ENCODE measurements at regions not wholly inside any gene's neighbourhood (a gene's known extent, or its start where the extent isn't known, plus 50 kb on each side); places are given as distances from the start of the nearest gene placed in this dataset.
"Not testable (repeated sequence)": the region's sequence is repeated elsewhere in the genome, so short reads cannot be mapped to it uniquely, and the experiment has no call there.

- DNase-seq, result no peak
- WGBS, 5 donors, result 46 to 65% (median 60%) methylated on average over 3 of the region's 3 CpGs
- Histone ChIP-seq H3K9me3 (no peaks in the 10 kb centered on the region), H3K36me3 (no peaks in the 10 kb centered on the region), H3K27ac (no peak overlapping the region), H3K4me3 (no peak overlapping the region), H3K27me3 (no peaks in the 10 kb centered on the region), H3K4me1 (no peaks in the 10 kb centered on the region)
- no peak for TF ChIP-seq POLR2AphosphoS5 (IDR thresholded peaks at IDR 0.05)
- no peak for TF ChIP-seq CTCF (IDR thresholded peaks at IDR 0.05)
- no peak for TF ChIP-seq EP300 (IDR thresholded peaks at IDR 0.05)
- no peak for TF ChIP-seq POLR2A (IDR thresholded peaks at IDR 0.05)
- intact Hi-C loops (cut with DNase I; ENCODE audit: low total_unique reads), result no loop called here
Measured at GRCh38 chr16:48955837-48956236, 325.8 kb downstream of the CBLN1 start.

GRCh38 chr16:48951621-48952125 is 330.0 kb downstream of the CBLN1 start:
- H3K4me1 ChIP-seq; DNase-seq; H3K27me3 ChIP-seq; H3K4me3 ChIP-seq; intact Hi-C loops (cut with DNase I; ENCODE audit: low total_unique reads); H3K27ac ChIP-seq; H3K36me3 ChIP-seq; H3K9me3 ChIP-seq: not testable (repeated sequence)
- WGBS, 5 donors, result 91 to 96% (median 94%) methylated on average over 11 to 29 of the region's 41 CpGs

- no peak for DNase-seq
- Histone ChIP-seq H3K27me3 (no peaks in the 10 kb centered on the region), H3K27ac (no peak overlapping the region), H3K36me3 (no peaks in the 10 kb centered on the region), H3K4me1 (no peaks in the 10 kb centered on the region), H3K4me3 (no peak overlapping the region), H3K9me3 (no peaks in the 10 kb centered on the region)
- intact Hi-C loops (cut with DNase I; ENCODE audit: low total_unique reads), result no loop called here
- WGBS, 5 donors, result 72 to 87% (median 81%) methylated on average over 2 of the region's 2 CpGs
- TF ChIP-seq POLR2AphosphoS5 (IDR thresholded peaks at IDR 0.05) (no peak), POLR2A (IDR thresholded peaks at IDR 0.05) (no peak), CTCF (IDR thresholded peaks at IDR 0.05) (no peak), EP300 (IDR thresholded peaks at IDR 0.05) (no peak)
Measured at GRCh38 chr16:48950184-48950583, 331.5 kb downstream of the CBLN1 start.

GRCh38 chr16:48949636-48950035 is 332.0 kb downstream of the CBLN1 start:
- intact Hi-C loops (cut with DNase I; ENCODE audit: low total_unique reads), result no loop called here
- Histone ChIP-seq H3K9me3 (no peaks in the 10 kb centered on the region), H3K4me1 (no peaks in the 10 kb centered on the region), H3K27ac (no peak overlapping the region), H3K4me3 (no peak overlapping the region), H3K27me3 (no peaks in the 10 kb centered on the region), H3K36me3 (no peaks in the 10 kb centered on the region)
- TF ChIP-seq POLR2A (IDR thresholded peaks at IDR 0.05), result no peak
- TF ChIP-seq EP300 (IDR thresholded peaks at IDR 0.05), result no peak
- no peak for TF ChIP-seq POLR2AphosphoS5 (IDR thresholded peaks at IDR 0.05)
- TF ChIP-seq CTCF (IDR thresholded peaks at IDR 0.05), result no peak
- no peak for DNase-seq
- WGBS, 5 donors, result 75 to 87% (median 81%) methylated on average over 2 of the region's 2 CpGs

GRCh38 chr16:48948911-48949310 is 332.7 kb downstream of the CBLN1 start:
- intact Hi-C loops (cut with DNase I; ENCODE audit: low total_unique reads), result no loop called here
- no peak for DNase-seq
- TF ChIP-seq CTCF (IDR thresholded peaks at IDR 0.05), result no peak
- no peak for TF ChIP-seq EP300 (IDR thresholded peaks at IDR 0.05)
- no peak for TF ChIP-seq POLR2AphosphoS5 (IDR thresholded peaks at IDR 0.05)
- no peak for TF ChIP-seq POLR2A (IDR thresholded peaks at IDR 0.05)
- H3K9me3 ChIP-seq, result no peaks in the 10 kb centered on the region
- no peaks in the 10 kb centered on the region for H3K27me3 ChIP-seq
- H3K36me3 ChIP-seq, result no peaks in the 10 kb centered on the region
- H3K27ac ChIP-seq, result no peak overlapping the region
- no peak overlapping the region for H3K4me3 ChIP-seq
- H3K4me1 ChIP-seq, result no peaks in the 10 kb centered on the region
- 66 to 76% (median 67%) methylated on average over 3 of the region's 3 CpGs for WGBS, 5 donors
